ENCODE measurements at regions not wholly inside any gene's neighbourhood (a gene's known extent, or its start where the extent isn't known, plus 50 kb on each side); places are given as distances from the start of the nearest gene placed in this dataset.

GRCh38 chr6:21341910-21342309 is 251.6 kb upstream of the SOX4 start:
- Histone ChIP-seq H3K4me1 (ENCODE audit: control insufficient read depth, insufficient read depth, low read length) (no peaks in the 10 kb centered on the region), H3K4me3 (ENCODE audit: low read depth, low read length) (no peak overlapping the region), H3K36me3 (ENCODE audit: control insufficient read depth in 2 of 2, insufficient read depth in 1 of 2, low read length in 2 of 2) (no peaks in the 10 kb centered on the region), H3K27ac (ENCODE audit: extremely low read depth, low read depth, low read length) (no peak overlapping the region), H3K9me3 (ENCODE audit: control insufficient read depth, insufficient read depth, low read depth, low read length) (no peaks in the 10 kb centered on the region)
- CTCF ChIA-PET, result interaction anchor here (0.7 kb wide), 1 partner anchor 158 kb away, joined by 4 read pairs; no protein-coding TSS in a partner anchor
- no peak for TF ChIP-seq ZNF324 (tag by site-specific recombination; IDR thresholded peaks at IDR 0.05)
- no peak for TF ChIP-seq TSHZ1 (tag by site-specific recombination; IDR thresholded peaks at IDR 0.05; ENCODE audit: borderline replicate concordance)
- POLR2A ChIA-PET, result no interaction called here

- Histone ChIP-seq H3K4me1 (ENCODE audit: control insufficient read depth, insufficient read depth, low read length) (no peaks in the 10 kb centered on the region), H3K4me3 (ENCODE audit: low read depth, low read length) (no peak overlapping the region), H3K27ac (ENCODE audit: extremely low read depth, low read depth, low read length) (no peak overlapping the region), H3K9me3 (ENCODE audit: control insufficient read depth, insufficient read depth, low read depth, low read length) (no peaks in the 10 kb centered on the region), H3K36me3 (ENCODE audit: control insufficient read depth in 2 of 2, insufficient read depth in 1 of 2, low read length in 2 of 2) (no peaks in the 10 kb centered on the region)
- TF ChIP-seq ZNF132 (tag by site-specific recombination; IDR thresholded peaks at IDR 0.05; ENCODE audit: borderline replicate concordance) (no peak), ZNF658 (tag by site-specific recombination; IDR thresholded peaks at IDR 0.05) (no peak), TSHZ1 (tag by site-specific recombination; IDR thresholded peaks at IDR 0.05; ENCODE audit: borderline replicate concordance) (no peak), KLF7 (tag by site-specific recombination; IDR thresholded peaks at IDR 0.05; ENCODE audit: borderline replicate concordance) (no peak), ZNF768 (tag by site-specific recombination; IDR thresholded peaks at IDR 0.05) (no peak), ZNF354C (tag by site-specific recombination; IDR thresholded peaks at IDR 0.05; ENCODE audit: borderline replicate concordance, low read depth) (no peak), ZNF624 (tag by site-specific recombination; IDR thresholded peaks at IDR 0.05) (no peak), ZNF670 (tag by site-specific recombination; IDR thresholded peaks at IDR 0.05; ENCODE audit: low read depth) (no peak), ZNF664 (tag by site-specific recombination; IDR thresholded peaks at IDR 0.05) (no peak), REPIN1 (tag by site-specific recombination; IDR thresholded peaks at IDR 0.05; ENCODE audit: low read depth) (no peak), ZNF792 (tag by site-specific recombination; IDR thresholded peaks at IDR 0.05) (no peak), ZNF175 (tag by site-specific recombination; IDR thresholded peaks at IDR 0.05) (no peak), ZNF311 (tag by site-specific recombination; IDR thresholded peaks at IDR 0.05; ENCODE audit: borderline replicate concordance) (no peak), ZNF623 (tag by site-specific recombination; IDR thresholded peaks at IDR 0.05) (no peak), ZNF561 (tag by site-specific recombination; IDR thresholded peaks at IDR 0.05; ENCODE audit: borderline replicate concordance) (no peak), ZFP3 (tag by site-specific recombination; IDR thresholded peaks at IDR 0.05; ENCODE audit: low read depth) (no peak), ZSCAN5A (tag by site-specific recombination; IDR thresholded peaks at IDR 0.05) (no peak)
- CTCF ChIA-PET, result interaction anchor here (0.5 to 0.7 kb wide), 2 partner anchors 69 to 158 kb away, joined by 3 to 4 read pairs; no protein-coding TSS in a partner anchor
- POLR2A ChIA-PET, result no interaction called here
These were observed 251.1 kb upstream of the SOX4 start for GRCh38 chr6:21342501-21342900.
